HEK293 (cell line): ENCODE measurements at regions not wholly inside any gene's neighbourhood (a gene's known extent, or its start where the extent isn't known, plus 50 kb on each side); places are given as distances from the start of the nearest gene placed in this dataset.

ENCODE experiments used
- CTCF ChIP-seq: fragments of 450-650 bp; formaldehyde crosslinking; IDR thresholded peaks from 2 replicates; pipeline ENCODE4 v1.5.1; 2016; ENCODE audit warnings: missing biosample characterization, missing genetic modification characterization
- PBX3 ChIP-seq: sonication (generic); formaldehyde crosslinking; IDR thresholded peaks from 2 replicates; pipeline ENCODE4 v1.8.1; 2022; ENCODE audit warnings: mild to moderate bottlenecking, moderate library complexity, missing genetic modification reagents
- SCRT2 ChIP-seq: fragments of 450-650 bp; formaldehyde crosslinking; IDR thresholded peaks from 2 replicates; pipeline ENCODE4 v1.5.1; 2016; ENCODE audit warnings: missing biosample characterization, missing genetic modification characterization
- SP2 ChIP-seq: fragments of 450-650 bp; formaldehyde crosslinking; IDR thresholded peaks from 2 replicates; pipeline ENCODE4 v1.5.1; 2016; ENCODE audit warnings: missing biosample characterization, missing genetic modification characterization
- SP7 ChIP-seq: fragments of 450-650 bp; formaldehyde crosslinking; IDR thresholded peaks from 2 replicates; pipeline ENCODE4 v1.5.1; 2016; ENCODE audit warnings: missing biosample characterization, missing genetic modification characterization
- ZBTB48 ChIP-seq: fragments of 450-650 bp; formaldehyde crosslinking; IDR thresholded peaks from 2 replicates; pipeline ENCODE4 v1.5.1; 2016; ENCODE audit warnings: missing biosample characterization, missing genetic modification characterization
- ZBTB6 ChIP-seq: fragments of 450-650 bp; formaldehyde crosslinking; IDR thresholded peaks from 2 replicates; pipeline ENCODE4 v1.5.1; 2017; ENCODE audit warnings: missing biosample characterization, missing genetic modification characterization
- ZNF146 ChIP-seq: fragments of 450-650 bp; formaldehyde crosslinking; IDR thresholded peaks from 2 replicates; pipeline ENCODE4 v1.5.1; 2016; ENCODE audit warnings: missing biosample characterization, missing genetic modification characterization
- ZNF26 ChIP-seq: fragments of 450-650 bp; formaldehyde crosslinking; IDR thresholded peaks from 2 replicates; pipeline ENCODE4 v1.5.1; 2016; ENCODE audit warnings: missing biosample characterization, missing genetic modification characterization
- ZNF274 ChIP-seq, 2 experiments: fragments of 200-500 bp in 1 of 2; fragments of 450-650 bp in 1 of 2; sonication (Bioruptor generic) in 1 of 2; formaldehyde crosslinking in 1 of 2; IDR thresholded peaks; 2 replicates each; pipeline versions ENCODE4 v1.5.1 to v1.6.1; 2014 to 2016; ENCODE audit warnings: borderline replicate concordance in 1 of 2, inconsistent platforms in 1 of 2, low read length in 1 of 2, missing biosample characterization in 1 of 2, missing genetic modification characterization in 1 of 2
- ZNF513 ChIP-seq: fragments of 450-650 bp; IDR thresholded peaks from 2 replicates; pipeline ENCODE4 v1.5.1; 2018; ENCODE audit warnings: missing biosample characterization, missing genetic modification characterization
- ZNF549 ChIP-seq: fragments of 450-650 bp; IDR thresholded peaks from 2 replicates; pipeline ENCODE4 v1.5.1; 2018; ENCODE audit warnings: missing biosample characterization, missing genetic modification characterization, mild to moderate bottlenecking, inconsistent platforms, moderate library complexity
- ZNF561 ChIP-seq: fragments of 450-650 bp; IDR thresholded peaks from 2 replicates; pipeline ENCODE4 v1.5.1; 2018; ENCODE audit warnings: missing biosample characterization, missing genetic modification characterization, borderline replicate concordance
- ZNF777 ChIP-seq: fragments of 450-650 bp; formaldehyde crosslinking; IDR thresholded peaks from 2 replicates; pipeline ENCODE4 v1.5.1; 2017; ENCODE audit warnings: missing biosample characterization, missing genetic modification characterization, borderline replicate concordance

- TF ChIP-seq ZBTB6 (tag by site-specific recombination) (no peak), ZBTB48 (no peak), CTCF (tag by site-specific recombination) (no peak), ZNF146 (tag by site-specific recombination) (no peak), ZNF26 (tag by site-specific recombination) (no peak), PBX3 (CRISPR knock-in tag) (no peak), ZNF777 (tag by site-specific recombination) (no peak), ZNF274 (IDR thresholded peaks at IDR 0.05; ENCODE audit: low read length) (no peak), ZNF274 (tag by site-specific recombination; IDR thresholded peaks at IDR 0.05; ENCODE audit: borderline replicate concordance) (no peak), ZNF561 (tag by site-specific recombination) (no peak), ZNF513 (tag by site-specific recombination) (no peak), SP7 (tag by site-specific recombination) (no peak), SP2 (tag by site-specific recombination) (no peak), ZNF549 (tag by site-specific recombination) (no peak), SCRT2 (tag by site-specific recombination) (no peak)
Observed at GRCh38 chr7:34227525-34227924, 322.2 kb downstream of the BMPER start.
